DMS 273 treated with DMSO at 0.1 percent for 48 hours (cell line): ENCODE measurements at regions not wholly inside any gene's neighbourhood (a gene's known extent, or its start where the extent isn't known, plus 50 kb on each side); places are given as distances from the start of the nearest gene placed in this dataset.
"Not testable (repeated sequence)": the region's sequence is repeated elsewhere in the genome, so short reads cannot be mapped to it uniquely, and the experiment has no call there.

Experiments used
- DNase-seq: peaks from one replicate; lab custom pipeline; 2025; lab: John Stamatoyannopoulos, UW

- DNase-seq, result no peak
Observed at GRCh38 chr1:64361974-64362373, 108.0 kb upstream of the CACHD1 start.

DNA sequence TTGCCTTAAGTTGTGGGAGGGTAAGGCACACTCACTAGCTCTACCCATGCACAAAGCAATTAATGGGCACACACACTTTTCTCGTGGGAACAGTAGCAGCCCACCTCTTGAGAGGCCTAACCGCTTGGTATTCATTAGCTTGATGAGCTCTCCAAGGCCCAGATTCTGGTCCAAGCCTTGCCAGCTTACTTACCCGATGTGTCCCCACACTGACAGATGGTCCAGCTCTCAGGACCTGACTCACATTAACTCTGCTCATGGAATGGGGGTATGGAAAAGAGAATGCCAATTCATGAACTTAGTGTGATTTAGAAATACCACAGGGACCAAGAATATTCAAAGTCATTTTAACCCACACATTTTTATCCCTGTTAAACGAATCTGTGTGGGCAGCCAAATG, 106.8 kb upstream of the CACHD1 start:
- peak; percentile 56 for DNase-seq

DNA sequence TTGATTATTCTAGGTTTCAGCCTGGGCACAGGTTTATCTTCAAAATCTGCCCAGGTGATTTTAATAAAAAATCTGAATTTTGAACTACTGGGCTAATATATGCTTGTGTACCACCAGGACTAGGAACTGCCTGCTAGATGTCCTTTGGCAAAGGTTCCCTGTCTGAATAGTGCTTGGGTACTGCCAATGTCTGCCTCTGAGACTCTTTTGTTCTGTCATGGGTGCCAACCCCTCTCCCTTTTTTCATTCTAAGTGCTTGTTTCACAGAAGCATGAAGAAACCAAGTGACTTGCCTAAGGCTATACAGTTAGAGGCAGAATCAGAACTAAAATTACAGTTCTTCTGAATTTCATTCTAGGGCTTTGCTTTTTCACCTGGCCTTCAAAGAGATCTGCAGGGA, 106.3 kb upstream of the CACHD1 start:
- no peak for DNase-seq

DNA sequence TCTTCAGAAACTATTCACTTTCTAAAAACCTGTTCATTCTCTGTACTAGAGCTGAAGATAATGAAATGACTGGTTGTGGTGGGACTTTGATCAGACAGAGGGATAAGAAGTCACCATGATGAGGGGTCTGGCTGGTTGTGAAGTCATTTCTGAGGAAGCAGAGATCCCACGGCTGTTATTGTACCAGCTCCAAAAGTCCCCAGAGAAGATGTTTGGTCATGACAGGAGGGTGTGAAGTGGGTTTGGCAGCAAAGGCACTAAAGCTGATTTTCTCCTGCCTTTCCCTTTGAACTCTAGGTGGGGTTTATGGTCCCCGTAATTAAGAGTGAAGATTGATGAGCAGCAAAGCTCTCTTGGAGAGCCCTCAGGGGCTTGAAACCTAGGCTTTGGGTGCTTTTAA, 103.1 kb upstream of the CACHD1 start:
- no peak for DNase-seq

GRCh38 chr1:64368344-64368743, 101.6 kb upstream of the CACHD1 start:
- no peak for DNase-seq

DNA sequence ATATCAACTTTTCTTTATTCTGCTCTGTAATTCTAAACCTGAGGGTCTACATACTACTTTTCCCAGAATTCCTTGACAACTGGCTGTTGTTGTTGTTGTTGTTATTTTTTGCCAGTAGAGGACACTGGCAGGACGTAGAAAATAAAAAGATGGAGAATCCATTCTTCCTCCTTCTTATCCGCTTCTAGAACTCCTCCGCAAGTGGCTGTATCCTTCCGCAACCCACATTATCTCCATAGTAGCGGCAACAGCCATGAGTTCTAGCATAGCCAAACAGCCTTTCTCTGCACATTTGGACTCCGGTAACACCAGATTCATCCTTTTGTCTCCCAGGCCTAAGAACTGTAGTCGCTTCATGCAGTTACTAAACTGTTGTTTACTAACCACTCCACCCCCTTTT, 91.1 kb upstream of the CACHD1 start:
- DNase-seq, result no peak

- DNase-seq, result no peak
Observed at GRCh38 chr1:64387389-64388285, 82.3 kb upstream of the CACHD1 start.

GRCh38 chr1:64388336-64388735, 81.6 kb upstream of the CACHD1 start:
- DNase-seq, result no peak

DNA sequence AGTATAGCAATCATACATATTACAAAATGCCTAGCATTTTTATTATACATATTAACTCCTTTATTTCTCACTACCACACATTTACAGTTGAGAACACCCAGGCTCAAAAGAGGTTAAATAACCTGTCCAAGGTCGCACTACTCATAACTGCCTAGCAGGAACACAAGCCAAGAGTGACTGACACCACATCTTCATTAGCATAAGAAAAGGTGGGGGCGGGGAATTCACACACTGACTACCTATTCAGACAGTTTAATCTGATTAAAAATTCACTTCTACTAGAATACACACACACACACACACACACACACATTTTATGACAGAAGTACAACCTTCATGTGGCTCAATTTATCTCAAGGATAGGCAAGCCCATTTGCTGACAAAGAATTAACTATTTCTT, 77.8 kb upstream of the CACHD1 start:
- no peak for DNase-seq

GRCh38 chr1:64393790-64394189, 76.1 kb upstream of the CACHD1 start:
- DNase-seq, result no peak

DNA sequence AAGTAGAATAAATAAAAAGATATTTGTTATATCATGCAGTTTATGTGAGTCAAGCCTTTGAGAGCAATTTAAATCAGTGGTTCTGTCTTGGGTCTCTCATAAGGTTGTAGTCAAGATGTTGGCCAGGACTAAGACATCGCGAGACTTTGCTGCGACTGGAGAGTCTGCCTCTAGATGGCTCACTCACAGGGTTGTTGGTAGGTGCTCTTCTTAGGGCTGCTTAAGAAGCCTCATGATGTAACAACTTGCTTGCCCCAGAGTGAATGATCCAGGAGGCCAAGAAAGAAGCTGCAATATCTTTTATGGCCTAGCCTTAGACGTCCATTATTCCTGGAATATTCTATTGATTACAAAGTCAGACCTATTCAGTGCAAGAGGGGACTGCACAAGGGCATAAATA, 73.1 kb upstream of the CACHD1 start:
- DNase-seq, result no peak

- DNase-seq, result no peak
Observed at GRCh38 chr1:64397541-64397940, 72.4 kb upstream of the CACHD1 start.

DNA sequence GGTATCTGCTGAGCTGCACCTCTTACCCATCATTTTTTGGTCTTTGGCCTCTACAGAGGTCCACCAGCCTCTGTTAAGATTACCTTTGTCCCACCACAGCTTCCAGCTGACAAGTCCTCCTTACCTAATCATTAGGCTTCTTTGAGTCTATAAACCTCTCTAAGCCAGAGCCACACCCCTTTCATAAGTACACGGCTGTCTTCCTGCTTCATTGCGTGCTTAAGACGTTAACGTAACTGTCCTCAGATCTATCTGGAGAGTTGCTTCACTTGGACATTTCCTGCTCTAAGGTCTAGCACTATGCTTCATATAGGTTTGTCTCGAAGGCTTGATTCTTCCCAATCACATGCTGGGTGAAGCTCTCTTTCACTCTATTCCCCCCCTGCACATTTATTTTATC, 71.0 kb upstream of the CACHD1 start:
- DNase-seq, result no peak

- no peak for DNase-seq
Observed at GRCh38 chr1:64401285-64401684, 68.6 kb upstream of the CACHD1 start.

- no peak for DNase-seq
Observed at GRCh38 chr1:64403331-64403730, 66.6 kb upstream of the CACHD1 start.

- DNase-seq, result no peak
Observed at GRCh38 chr1:64404202-64404601, 65.7 kb upstream of the CACHD1 start.

DNA sequence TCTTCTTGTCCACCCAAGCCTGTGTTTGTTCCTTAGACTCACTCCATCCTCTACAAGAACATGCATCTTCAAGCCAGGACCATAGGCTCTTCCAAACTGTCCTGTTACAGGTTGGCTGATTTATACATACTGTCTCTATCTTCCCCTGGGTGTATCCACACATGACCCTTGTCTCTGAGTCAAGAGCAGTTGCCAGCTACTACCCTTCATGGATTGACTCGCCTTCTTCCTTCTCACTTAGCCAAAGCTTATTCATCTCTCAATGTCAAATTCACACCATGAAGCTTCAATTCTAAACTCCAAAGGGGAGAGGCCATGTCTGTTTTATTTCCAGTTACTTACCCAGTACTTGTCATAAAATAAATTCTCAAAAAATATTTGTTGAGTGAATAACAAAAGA, 64.1 kb upstream of the CACHD1 start:
- DNase-seq, result no peak

DNA sequence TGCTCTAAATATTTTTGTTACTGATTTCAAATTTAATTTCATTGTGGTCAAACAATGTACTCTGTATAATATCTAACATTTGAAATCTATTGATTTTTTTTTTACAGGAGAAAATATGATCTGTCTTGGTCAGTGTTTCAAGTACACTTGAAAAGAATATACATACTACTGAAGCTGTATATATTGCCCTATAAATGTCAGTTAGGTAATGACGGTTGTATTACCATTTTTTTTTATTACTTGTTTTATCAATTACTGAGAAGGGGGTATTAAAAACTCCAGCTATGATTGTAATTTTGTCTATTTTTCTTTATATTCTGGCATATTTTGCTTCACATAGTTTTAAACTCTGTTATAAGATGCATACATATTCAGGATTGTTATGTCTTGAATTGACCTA, 59.7 kb upstream of the CACHD1 start:
- no peak for DNase-seq

- not testable (repeated sequence) for DNase-seq
Observed at GRCh38 chr1:64414855-64415546, 54.9 kb upstream of the CACHD1 start.

- no peak for DNase-seq
Observed at GRCh38 chr1:64417803-64418202, 52.1 kb upstream of the CACHD1 start.
